Heart left ventricle (tissue), 16 donors: ENCODE measurements at regions not wholly inside any gene's neighbourhood (a gene's known extent, or its start where the extent isn't known, plus 50 kb on each side); places are given as distances from the start of the nearest gene placed in this dataset.
A peak's percentile ranks its signal among the peaks of the same experiment; 100 is the strongest.

Experiments used
- ATAC-seq, 4 donors: fragments of 200-7000 bp; cut with Tn5 transposase; one replicate each; pipeline ENCODE4 v1.9.1; 2020 to 2022; ENCODE audit warnings: moderate library complexity in 4 of 4, mild to moderate bottlenecking in 3 of 4, moderate number of reproducible peaks in 1 of 4
- DNase-seq, 5 donors: peaks; one replicate each; pipeline ENCODE4 v3.0.0-alpha.2; 2020
- H3K27ac ChIP-seq, 12 donors: fragments of 200-600 bp; sonication (generic) in 4 of 12; one replicate each; pipeline versions ENCODE4 v1.5.0 to v1.8.0; 2016 to 2022; ENCODE audit warnings: mild to moderate bottlenecking in 2 of 12
- H3K27me3 ChIP-seq, 9 donors: fragments of 200-600 bp; sonication (generic) in 2 of 9; one replicate each; pipeline versions ENCODE4 v1.5.1 to v1.8.0; 2016 to 2022; ENCODE audit warnings: mild to moderate bottlenecking in 3 of 9
- H3K36me3 ChIP-seq, 9 donors: fragments of 200-600 bp; sonication (generic) in 2 of 9; one replicate each; pipeline versions ENCODE4 v1.5.0 to v1.8.0; 2018 to 2022; ENCODE audit warnings: mild to moderate bottlenecking in 2 of 9
- H3K4me1 ChIP-seq, 12 donors: fragments of 200-600 bp; sonication (generic) in 4 of 12; one replicate each; pipeline versions ENCODE4 v1.5.0 to v1.8.0; 2016 to 2022; ENCODE audit warnings: mild to moderate bottlenecking in 3 of 12
- H3K4me3 ChIP-seq, 12 donors: fragments of 200-600 bp; sonication (generic) in 4 of 12; one replicate each; pipeline versions ENCODE4 v1.5.0 to v1.8.0; 2017 to 2022; ENCODE audit warnings: mild to moderate bottlenecking in 9 of 12, moderate library complexity in 4 of 12
- H3K9me3 ChIP-seq, 12 donors: fragments of 200-600 bp; sonication (generic) in 4 of 12; one replicate each; pipeline versions ENCODE4 v1.5.0 to v1.8.0; 2016 to 2022; ENCODE audit warnings: mild to moderate bottlenecking in 1 of 12
- CTCF ChIP-seq, 12 donors: fragments of 200-600 bp; sonication (generic) in 4 of 12; IDR thresholded peaks; one replicate each; pipeline versions ENCODE4 v1.5.0 to v1.8.0; 2018 to 2022; ENCODE audit warnings: antibody characterized with exemption in 12 of 12, mild to moderate bottlenecking in 5 of 12
- POLR2A ChIP-seq, 2 donors: fragments of 450-650 bp; IDR thresholded peaks; one replicate each; pipeline ENCODE4 v1.6.1; 2017; ENCODE audit warnings: antibody characterized with exemption in 2 of 2, mild to moderate bottlenecking in 2 of 2, moderate library complexity in 2 of 2
- WGBS, 4 donors: extraction: QIAGEN DNeasy Blood & Tissue Kit in 2 of 4; methylation state at CpG; one replicate each; pipeline versions ENCODE4 v1.1.5 to v1.1.7; 2013 to 2018; 5-methylcytosine and 5-hydroxymethylcytosine counted together
- intact Hi-C, 10 donors: fragments of 100-400 bp; cut with DNase I; formaldehyde crosslinking; loops; one replicate each; pipeline versions ENCODE4 v1.11.1 to v1.14.2; 2022
- donor health status: ischemic (EF 13 %, LVEDD 7.1; RV severe dilation, severe dysfunction).
- donor health status: healthy with polysubstance abuse.
- donor health status: DM: no; HTN: yes; CAD: no.
- donor health status: DM: no; HTN: no; CAD: no.
- donor health status: ischemic (EF 25% LVEDD 6.9; RV normal size, moderate dysfunction).
- donor health status: ischemic (EF 25% LVEDD 5.7; RV mildly dilated, moderate dysfunction).
- donor health status: healthy.
- donor health status: DM: yes; HTN: yes; CAD: no.
- donor health status: ischemic (EF 35%, LVEDD 5.7; RV mildly dilated, moderate dysfunction).
- donor health status: nonischemic (EF 11% LVEDD 7.7; RV severe dilation, severe dysfunction).
- donor health status: DM: yes; HTN: yes; CAD: no.
- donor health status: PGD.
- donor health status: ischemic (EF 29% LVEDD 5.4; RV normal size, mild dysfunction).
- donor health status: nonischemic (EF 23%, LVEDD 6.1; RV moderate dilation, normal function).

- intact Hi-C loops, result no loop called here
- DNase-seq (peak in 2 of 5 donors; percentile 8 to 36), ATAC-seq (no peak)
- H3K27me3 ChIP-seq, result no peaks in the 10 kb centered on the region
- peaks cover 4 to 48% (median 35%) of the 10 kb centered on the region in 12 donors for H3K4me1 ChIP-seq
- peak overlapping the region in 3 of 12 donors; percentile 10 to 84 (median 82) for H3K27ac ChIP-seq
- H3K4me3 ChIP-seq, result no peak overlapping the region
- TF ChIP-seq POLR2A (IDR thresholded peaks at IDR 0.05), result no peak
- no peak for TF ChIP-seq CTCF (IDR thresholded peaks at IDR 0.05)
- H3K9me3 ChIP-seq, result peaks cover 0 to 5% (median 0%) of the 10 kb centered on the region in 12 donors
- H3K36me3 ChIP-seq, result no peaks in the 10 kb centered on the region
- 93 to 95% (median 94%) methylated on average over 17 of the region's 17 CpGs for WGBS, 4 donors
Measured at GRCh38 chr15:66875588-66876420, 173.8 kb downstream of the SMAD6 start.

GRCh38 chr15:66876421-66876730 is 174.3 kb downstream of the SMAD6 start:
- no peak for ATAC-seq
- Histone ChIP-seq H3K4me1 (peaks cover 4 to 53% (median 36%) of the 10 kb centered on the region in 12 donors), H3K27ac (peak overlapping the region in 4 of 12 donors; percentile 10 to 84 (median 82))

GRCh38 chr15:66876731-66877476 is 174.9 kb downstream of the SMAD6 start:
- H3K9me3 ChIP-seq, result no peaks in the 10 kb centered on the region
- TF ChIP-seq CTCF (IDR thresholded peaks at IDR 0.05) (no peak), POLR2A (IDR thresholded peaks at IDR 0.05) (no peak)
- intact Hi-C loops, result no loop called here
- DNase-seq, result peak in 2 of 5 donors; percentile 14 to 40
- H3K27me3 ChIP-seq, result no peaks in the 10 kb centered on the region
- peak overlapping the region in 11 of 12 donors; percentile 37 to 89 (median 82) for H3K27ac ChIP-seq
- H3K4me3 ChIP-seq, result no peak overlapping the region
- H3K4me1 ChIP-seq, result peaks cover 4 to 59% (median 41%) of the 10 kb centered on the region in 12 donors
- no peak for ATAC-seq
- no peaks in the 10 kb centered on the region for H3K36me3 ChIP-seq
- 84 to 92% (median 88%) methylated on average over 20 of the region's 20 CpGs for WGBS, 4 donors

More at GRCh38 chr15:66876421-66876730, 174.3 kb downstream of the SMAD6 start:
- no peaks in the 10 kb centered on the region for H3K36me3 ChIP-seq
- TF ChIP-seq POLR2A (IDR thresholded peaks at IDR 0.05) (no peak), CTCF (IDR thresholded peaks at IDR 0.05) (no peak)
- no peaks in the 10 kb centered on the region for H3K9me3 ChIP-seq
- no peaks in the 10 kb centered on the region for H3K27me3 ChIP-seq
- DNase-seq, result peak in 2 of 5 donors; percentile 19 to 51
- intact Hi-C loops, result no loop called here
- 53 to 70% (median 59%) methylated on average over 5 of the region's 5 CpGs for WGBS, 4 donors
- no peak overlapping the region for H3K4me3 ChIP-seq
